HT-29 (cell line): ENCODE measurements at regions not wholly inside any gene's neighbourhood (a gene's known extent, or its start where the extent isn't known, plus 50 kb on each side); places are given as distances from the start of the nearest gene placed in this dataset.
A peak's percentile ranks its signal among the peaks of the same experiment; 100 is the strongest.
"Not testable (repeated sequence)": the region's sequence is repeated elsewhere in the genome, so short reads cannot be mapped to it uniquely, and the experiment has no call there.

Source experiments
- DNase-seq: peaks from one replicate; pipeline ENCODE4 v3.0.0-alpha.2; 2015; ENCODE audit warnings: low spot score

DNA sequence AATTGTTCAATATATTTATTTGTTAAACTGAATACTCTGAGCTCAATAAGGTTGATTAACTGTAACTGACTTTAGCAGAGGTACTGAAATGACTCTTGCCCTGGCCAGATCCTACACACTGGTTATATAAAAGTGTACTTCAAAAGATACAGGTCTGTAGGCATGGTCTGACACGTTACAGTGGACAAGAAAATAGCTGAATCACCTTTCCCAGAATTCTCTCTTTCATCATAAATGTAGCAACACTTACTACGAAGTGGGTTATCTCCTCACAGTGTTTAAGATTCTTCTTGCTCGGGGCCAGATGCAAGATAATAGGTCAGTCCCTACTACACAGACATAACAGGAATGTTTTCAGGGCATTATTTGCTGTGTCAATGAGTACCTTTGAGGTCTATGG is 107.0 kb upstream of the ZC3H15 start:
- no peak for DNase-seq

GRCh38 chr2:186380805-186381204 is 105.3 kb upstream of the ZC3H15 start:
- DNase-seq: no peak

DNA sequence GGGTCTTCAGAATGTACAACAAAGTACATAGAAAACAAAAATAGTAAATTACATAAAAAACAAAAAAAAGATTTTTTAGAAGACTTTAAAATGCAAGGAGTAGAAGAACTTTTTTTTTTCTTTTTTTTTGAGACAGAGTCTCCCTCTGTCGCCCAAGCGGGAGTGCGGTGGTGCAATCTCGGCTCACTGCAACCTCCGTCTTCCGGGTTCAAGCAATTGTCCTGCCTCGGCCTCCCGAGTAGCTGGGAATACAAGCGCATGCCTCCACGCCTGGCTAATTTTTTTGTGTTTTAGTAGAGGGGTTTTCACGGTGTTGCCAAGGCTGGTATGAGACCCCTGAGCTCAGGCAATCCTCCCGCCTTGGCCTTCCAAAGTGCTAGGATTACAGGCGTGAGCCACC is 104.5 kb upstream of the ZC3H15 start:
- no peak for DNase-seq

DNA sequence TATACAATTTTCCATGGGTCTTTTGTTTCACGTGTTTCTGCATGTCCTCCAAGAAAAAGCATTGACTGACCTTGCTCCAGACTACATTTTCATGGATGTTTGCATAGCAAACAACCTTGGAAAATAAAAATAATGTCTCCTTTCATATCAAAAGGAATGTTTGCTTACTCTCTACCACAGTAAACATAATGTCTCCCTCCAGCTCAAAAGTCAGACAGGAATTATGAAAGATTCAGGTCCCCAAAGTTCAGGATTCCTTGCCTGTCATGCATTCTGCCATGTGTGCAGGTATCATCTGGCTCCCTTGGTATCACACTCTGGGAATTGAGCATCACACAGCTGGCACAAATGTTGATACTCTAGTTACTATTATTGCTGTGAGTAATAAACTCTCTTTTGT is 103.1 kb upstream of the ZC3H15 start:
- no peak for DNase-seq

GRCh38 chr2:186384226-186384625 is 101.8 kb upstream of the ZC3H15 start:
- DNase-seq: no peak

DNA sequence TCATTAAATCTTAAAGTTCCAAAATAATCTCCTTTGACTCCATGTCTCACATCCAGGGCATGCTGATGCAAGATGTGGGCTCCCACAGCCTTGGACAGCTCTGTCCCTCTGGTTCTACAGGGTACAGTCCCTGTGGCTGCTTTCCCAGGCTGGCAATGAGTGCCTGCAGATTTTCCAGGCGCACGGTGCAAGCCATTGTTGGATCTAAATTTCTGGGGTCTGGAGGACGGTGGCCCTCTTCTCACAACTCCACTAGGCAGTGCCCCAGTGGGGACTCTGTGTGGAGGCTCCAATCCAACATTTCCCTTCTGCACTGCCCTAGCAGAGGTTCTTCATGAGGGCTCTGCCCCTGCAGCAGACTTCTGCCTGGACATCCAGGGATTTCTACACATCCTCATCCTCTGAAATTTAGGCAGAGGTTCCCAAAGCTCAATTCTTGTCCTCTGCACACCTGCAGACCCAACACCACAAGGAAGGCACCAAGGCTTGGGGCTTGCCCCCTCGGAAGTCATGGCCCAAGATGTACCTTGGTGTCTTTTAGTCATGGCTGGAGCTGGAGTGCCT is 100.3 kb upstream of the ZC3H15 start:
- not testable (repeated sequence) for DNase-seq

- no peak for DNase-seq
These were observed 86.9 kb upstream of the ZC3H15 start for GRCh38 chr2:186399082-186399644.

DNA sequence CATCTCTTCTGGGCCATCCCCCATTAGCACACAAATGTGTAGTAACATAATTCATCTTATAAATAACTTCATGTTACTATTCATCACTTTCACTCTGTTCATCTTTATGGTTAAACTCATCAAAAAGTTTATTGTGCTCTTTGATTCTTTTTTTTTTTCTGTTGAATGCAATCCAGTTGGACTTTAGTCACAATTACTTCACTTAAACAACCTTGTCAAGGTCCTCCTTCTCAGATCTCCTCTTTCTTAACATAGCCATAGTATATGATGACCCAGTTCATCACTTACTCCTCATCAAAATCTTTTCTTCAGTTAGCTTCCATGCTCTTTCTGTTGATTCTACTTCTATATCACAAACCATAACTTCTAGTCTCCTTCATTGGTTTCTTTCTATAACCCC is 80.2 kb upstream of the ZC3H15 start:
- no peak for DNase-seq

GRCh38 chr2:186407611-186408010 is 78.4 kb upstream of the ZC3H15 start:
- no peak for DNase-seq

GRCh38 chr2:186410802-186411201 is 75.3 kb upstream of the ZC3H15 start:
- DNase-seq: no peak

- no peak for DNase-seq
These were observed 63.8 kb upstream of the ZC3H15 start for GRCh38 chr2:186422226-186422625.

DNA sequence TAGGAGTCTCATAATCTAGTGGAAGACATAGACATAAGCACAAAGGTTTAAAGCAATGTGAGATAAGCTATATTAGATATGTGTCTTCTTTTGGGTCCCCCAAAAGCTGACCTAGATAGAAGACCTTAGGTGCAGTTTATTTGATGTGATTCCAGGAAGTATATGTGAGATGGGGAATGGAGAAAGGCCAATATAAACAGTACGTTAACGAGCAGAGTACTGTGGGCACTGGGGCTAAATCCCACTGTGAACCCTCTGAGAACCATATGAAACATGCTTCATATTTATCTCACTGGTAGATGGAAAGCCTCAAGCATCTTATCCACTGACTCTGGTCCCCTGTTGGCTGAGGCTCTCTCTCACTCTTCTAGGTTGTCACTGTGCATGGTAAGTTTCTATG is 62.6 kb upstream of the ZC3H15 start:
- no peak for DNase-seq

DNA sequence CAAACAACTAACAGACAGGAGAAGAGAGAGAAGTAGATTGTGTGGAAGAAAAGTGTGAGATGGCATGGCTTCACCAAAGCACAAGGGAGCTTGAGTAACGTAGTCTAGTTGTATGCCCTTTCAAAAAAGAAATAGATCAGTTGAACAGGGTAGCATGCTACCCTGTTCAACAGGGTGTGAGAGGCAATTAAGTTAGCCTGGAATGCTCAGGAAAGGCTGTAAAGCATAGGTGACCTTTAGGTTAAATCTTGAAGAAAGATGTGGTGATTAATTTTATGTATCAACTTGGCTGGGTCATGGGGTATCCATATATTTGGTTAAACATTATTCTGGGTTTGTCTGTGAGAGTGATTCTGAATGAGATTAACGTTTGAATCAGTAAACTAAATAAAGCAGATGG is 61.8 kb upstream of the ZC3H15 start:
- DNase-seq: peak; percentile 30

GRCh38 chr2:186425576-186425975 is 60.5 kb upstream of the ZC3H15 start:
- DNase-seq: no peak

DNA sequence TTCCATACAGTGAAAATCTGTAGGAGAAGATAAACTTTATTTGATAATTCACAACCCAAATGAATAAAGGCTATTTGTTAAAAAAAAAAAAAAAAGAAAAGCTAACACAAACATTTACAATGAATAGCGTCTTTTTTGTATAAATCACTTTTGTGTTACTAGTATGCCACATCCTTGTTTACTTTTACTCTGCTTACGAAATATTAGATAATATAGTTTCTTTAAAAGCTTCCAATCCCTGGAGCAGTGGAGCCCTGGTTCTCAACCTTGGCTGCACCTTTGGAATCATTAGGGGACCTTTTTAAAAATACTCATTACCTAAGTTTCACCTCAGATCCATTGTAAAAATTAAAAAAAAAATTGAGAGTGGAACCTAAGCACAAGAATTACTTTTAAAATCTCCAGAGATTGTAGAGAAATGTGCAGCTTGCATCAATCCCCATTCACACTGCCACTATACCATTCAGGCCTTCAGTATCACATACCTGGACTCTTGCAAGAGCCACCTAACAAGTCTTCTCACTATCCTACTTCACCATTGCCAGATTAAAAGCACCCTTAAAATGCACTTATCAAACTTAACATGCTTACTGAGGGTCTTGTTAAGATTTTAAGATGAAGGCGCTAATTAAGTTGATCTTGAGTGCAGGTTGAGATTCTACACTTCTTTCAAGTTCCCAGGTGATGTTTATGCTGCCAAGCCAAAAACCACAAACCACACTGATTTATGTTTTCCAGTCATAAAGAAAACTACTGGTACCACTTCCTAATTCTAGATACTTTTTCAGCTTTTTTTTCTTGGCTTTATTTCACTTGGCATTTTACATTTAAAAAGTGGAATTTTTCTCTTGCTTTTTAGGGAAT is 59.7 kb upstream of the ZC3H15 start:
- DNase-seq: peak; percentile 38

DNA sequence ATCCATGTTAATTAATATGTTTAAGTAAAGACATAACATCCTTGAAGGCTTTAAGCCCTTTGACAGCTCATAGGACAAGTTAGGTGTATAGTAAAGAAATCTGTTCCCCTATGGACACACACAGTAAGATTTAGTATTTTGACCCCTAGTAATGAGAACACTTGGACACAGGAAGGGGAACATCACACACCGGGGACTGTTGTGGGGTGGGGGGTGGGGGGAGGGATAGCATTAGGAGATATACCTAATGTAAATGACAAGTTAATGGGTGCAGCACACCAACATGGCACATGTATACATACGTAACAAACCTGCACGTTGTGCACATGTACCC is 59.1 kb upstream of the ZC3H15 start:
- not testable (repeated sequence) for DNase-seq

- no peak for DNase-seq
These were observed 58.1 kb upstream of the ZC3H15 start for GRCh38 chr2:186427970-186428369.

DNA sequence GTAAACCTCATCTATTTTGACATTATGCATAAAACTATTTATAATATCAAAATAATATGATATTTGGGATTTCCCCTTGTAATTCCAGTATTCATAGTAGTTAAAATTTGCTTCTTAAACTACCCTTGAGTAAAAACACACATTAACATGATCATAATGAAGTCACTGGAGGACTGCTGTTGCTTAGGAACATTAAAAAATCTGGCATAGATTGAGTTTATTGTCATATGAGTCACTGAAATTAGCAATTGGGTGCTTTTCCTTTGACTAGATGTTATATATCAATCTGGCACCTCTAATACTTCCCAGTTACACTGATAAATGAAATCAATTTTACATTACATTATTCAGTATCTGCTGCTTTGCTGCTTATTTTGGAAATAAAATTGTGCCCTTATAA is 57.0 kb upstream of the ZC3H15 start:
- DNase-seq: no peak

- DNase-seq: no peak
These were observed 54.8 kb upstream of the ZC3H15 start for GRCh38 chr2:186431306-186431705.

- DNase-seq: no peak
These were observed 53.0 kb upstream of the ZC3H15 start for GRCh38 chr2:186433040-186433439.

DNA sequence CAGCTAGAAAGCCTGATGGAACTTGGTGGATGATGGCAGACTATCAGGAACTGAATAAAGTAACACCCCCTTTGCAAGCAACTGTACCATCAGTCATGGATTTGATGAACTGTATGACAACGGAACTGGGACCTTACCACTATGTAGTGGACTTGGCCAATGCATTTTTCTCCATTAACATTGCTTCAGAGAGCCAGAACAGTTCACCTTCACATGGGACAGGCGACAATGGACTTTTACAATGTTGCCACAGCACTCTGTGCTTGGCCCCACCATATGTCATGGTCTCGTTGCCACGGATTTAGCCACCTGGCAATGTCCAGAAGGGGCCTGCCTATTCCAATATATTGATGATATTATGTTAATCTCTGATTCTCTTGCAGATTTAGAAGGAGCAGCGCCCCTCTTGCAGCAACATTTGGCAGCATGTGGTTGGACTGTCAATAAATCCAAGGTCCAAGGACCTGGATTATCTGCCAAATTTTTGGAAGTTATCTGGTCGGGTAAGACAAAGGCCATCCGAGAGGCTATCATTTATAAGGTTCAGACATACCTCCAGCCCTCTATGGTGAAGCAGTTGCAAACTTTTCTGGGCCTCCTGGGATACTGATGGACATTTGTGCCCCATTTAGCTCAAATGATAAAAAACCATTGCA is 52.2 kb upstream of the ZC3H15 start:
- DNase-seq: no peak
